SIG-M5 treated with dmso at 0.1 percent for 504 hours (cell line): ENCODE measurements at regions not wholly inside any gene's neighbourhood (a gene's known extent, or its start where the extent isn't known, plus 50 kb on each side); places are given as distances from the start of the nearest gene placed in this dataset.

ENCODE experiments used
- DNase-seq: peaks from one replicate; lab custom pipeline; 2025; ENCODE audit not compliant: unreplicated experiment; lab: John Stamatoyannopoulos, UW

DNA sequence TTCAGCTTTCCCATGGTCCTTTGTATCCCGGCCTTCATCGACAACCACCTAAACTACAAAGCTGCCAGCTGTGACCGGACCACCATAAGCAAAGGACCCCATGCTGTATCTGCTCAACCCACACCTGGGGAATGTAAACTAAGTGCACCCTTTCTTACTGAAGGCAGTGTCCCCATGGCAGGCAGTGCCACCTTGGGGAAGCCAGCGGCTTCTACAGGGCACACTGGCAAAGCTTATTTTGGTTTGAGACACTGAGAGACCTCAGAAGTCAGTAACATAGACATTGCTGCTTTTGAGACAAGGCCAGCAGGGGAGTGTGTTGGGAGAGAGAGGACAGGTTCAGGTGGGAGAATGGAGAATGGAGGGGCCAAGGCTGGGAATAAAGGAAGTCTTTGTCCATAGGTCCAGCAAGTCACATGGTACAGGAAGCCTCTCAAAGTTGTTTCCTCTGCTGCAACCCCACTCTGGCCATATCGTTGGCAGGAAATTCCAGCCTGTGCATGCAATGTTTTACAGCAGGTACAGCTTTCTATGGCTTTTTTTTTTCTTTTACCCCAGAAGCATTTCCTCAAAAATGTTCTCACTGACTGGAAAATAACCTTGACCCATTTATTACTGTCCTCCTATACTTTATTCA, 85.9 kb upstream of the NPVF start:
- DNase-seq, result no peak

DNA sequence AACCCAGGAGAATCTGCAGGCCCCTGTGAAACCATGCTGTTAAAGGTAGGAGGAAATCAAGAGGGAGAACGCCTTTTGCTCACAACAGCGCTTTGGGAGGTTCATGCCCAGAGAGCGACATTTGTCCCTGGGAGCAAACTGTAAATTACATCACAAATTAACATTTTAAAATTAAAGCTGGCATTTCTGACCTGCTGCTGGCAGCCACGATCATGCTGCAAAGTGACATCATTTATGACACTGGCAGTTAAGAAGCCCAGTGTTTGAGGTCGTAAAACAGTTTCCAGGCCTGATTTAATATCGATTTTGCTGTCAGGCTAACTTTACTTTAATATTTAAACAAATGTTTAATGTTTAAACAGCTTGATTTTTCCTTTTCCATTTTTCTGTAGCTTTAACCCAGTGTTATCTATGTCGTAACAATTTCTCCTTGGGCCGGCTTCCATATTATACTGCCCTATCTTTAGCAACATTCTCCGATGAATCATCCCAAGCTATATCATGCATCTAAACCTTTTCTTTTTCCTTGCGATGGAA, 86.5 kb upstream of the NPVF start:
- DNase-seq, result no peak

DNA sequence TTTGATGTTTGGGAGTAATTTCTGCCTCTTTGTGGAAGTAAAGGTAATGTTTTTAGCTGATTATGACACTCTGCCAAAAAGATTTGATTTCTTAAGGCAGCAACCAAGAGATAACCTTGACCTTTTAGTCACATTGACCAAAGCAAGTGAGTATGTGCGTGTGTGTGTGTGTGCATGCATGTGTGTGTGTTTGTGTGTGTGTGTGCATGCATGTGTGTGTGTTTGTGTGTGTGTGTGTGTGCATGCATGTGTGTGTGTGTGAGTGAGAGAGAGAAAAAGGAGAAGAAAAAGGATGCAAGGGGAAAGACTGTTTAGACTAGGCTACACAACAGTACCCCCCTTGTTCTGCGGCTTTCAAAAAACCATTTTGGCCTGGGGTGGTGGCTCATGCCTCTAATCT, 88.1 kb upstream of the NPVF start:
- DNase-seq, result no peak

DNA sequence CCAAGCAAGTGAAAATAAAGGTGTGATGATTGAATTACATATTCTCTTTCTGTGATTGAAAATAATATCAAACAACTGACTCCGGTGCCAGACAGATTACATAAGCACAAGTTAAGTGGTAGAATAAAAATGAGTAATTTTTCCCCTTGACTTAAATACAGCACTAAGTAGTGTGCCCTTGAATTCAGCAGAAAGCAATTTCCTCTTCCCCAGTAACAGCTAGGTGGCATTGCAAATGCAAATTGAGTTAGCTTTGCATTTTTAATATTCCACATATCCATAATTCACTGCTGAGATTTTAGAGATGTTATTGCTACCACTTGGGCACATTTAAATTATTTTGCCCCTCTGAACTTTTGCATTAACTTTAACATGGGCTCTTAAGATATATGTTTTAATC, 89.8 kb upstream of the NPVF start:
- DNase-seq, result no peak

DNA sequence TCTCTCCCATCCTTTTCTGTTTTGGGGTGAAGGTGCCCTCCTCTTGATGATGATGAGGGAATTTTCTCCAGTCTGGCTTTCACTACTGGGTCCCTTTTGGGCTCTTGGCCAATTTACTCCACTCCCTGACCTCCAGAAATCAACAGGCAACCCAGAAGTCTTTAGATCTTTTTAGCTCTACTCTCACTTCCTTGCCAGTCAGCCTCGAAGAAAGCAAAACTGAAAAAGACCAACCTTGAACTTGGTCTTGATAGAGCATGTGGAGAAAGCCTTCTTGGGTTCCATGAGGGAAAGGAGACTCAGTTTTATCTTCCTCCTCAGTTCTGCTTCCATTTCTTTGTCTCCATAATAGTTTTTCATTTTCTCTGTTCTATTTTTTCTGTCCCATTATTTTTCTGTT, 91.4 kb upstream of the NPVF start:
- DNase-seq, result no peak

DNA sequence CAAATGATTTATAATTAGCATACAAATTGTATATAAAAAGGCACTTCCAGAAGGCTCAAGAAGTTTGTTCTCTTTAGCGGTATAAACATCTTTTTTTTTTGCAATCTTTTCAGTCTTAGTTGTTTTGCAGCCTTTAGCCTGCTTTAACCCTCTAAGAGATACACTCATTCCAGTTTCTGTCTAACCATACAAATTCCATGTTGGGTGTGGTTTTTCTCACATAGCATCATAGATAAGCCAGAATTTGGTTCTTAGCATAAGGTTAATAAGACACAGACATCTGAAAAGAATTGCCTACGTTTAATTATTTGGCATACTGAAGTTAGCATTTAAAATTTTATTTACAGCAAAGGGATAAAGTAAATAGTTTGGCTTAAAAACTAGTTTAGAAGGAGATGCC, 92.5 kb upstream of the NPVF start:
- no peak for DNase-seq

DNA sequence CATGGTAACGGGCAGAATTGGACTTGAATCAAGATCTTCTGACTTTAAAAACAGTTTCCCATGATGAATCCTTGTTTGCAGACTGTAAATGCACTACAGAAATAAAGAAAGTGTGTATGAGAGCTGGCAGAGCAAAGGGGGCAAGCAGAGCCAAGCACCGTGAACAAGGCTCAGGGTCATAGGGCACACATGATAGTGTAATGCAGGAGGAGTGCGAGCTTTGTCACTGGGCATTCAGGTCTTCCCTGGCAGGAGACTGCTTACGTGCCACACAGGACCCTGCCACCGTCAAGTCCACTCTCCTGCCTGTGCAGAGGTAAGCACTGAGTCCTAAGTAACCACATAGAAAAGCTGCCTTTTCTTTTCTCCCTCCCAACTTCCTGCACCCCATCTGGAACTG, 93.1 kb upstream of the NPVF start:
- no peak for DNase-seq

DNA sequence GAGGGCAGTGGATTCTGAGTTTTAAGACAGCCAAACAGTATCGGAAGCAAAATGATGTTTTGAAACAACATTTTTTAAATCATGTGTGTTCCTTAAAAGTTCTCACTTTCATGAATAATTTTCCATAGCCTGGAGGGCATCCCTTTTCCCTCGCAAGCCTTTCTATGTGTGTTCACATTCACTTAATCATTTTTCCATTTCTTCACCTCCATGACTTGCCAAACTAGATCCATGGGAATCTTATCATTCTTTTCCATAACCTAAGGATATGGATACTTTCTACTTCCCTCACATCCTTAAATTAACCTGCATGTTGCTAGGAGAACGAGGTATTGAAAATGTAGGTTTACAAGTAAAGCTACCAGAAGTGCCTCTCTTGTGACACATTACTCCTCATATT, 94.2 kb upstream of the NPVF start:
- DNase-seq, result no peak

DNA sequence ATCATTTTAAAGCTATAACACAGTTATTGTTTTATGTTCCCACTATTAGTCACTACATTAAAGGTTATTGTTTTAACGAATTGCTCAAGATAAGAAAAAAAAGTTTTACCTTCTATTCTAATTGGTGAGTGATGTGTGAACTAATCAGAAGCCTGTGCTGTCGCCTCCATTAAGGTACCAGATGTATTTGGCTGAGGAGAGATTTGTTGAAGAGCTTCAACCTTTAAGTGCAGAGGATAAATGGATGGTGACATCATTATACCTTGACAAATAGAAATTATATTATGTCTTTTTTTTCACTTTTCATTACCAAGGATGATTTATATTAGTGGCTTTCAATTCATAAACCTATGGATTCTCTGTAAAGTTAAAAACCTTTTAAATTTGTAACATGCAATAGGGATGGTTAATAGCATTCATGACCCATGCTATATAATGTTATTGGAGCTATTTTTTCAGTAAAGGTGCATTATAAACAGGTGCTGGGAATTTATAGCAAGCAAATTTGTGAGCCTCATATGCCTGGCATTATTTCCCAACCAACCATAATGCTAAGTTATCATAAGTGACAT, 97.0 kb upstream of the NPVF start:
- DNase-seq, result no peak

DNA sequence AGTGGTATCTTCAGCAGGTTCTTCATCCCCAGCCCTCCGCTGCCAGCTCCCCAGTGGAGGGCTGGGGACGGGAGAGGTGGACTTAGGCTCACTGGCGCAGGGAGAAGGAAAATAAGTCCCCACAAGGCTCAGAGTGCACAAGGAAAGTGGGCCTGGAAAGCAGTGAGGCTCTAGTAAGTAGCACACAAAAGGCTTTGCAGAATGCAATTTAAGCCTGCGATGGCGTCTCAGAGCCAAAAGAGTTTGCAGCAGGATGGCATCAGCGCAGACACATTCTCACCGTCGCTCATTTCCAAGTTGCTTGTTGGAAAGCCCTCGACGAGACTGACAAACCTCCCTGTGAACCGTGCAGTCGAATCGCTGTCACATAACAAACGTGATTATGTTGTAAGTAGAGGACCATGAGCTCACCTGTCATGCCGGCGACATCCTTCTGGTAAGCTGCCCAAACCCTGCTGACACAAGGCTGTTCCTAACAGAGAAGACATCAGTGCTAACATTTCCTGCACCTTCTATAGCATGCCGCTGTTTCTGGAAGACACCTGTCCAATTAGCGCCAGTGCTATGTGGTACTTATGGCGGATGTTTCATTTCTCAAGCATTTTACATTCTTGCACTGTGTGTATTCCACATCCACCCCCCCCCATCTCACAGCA, 98.3 kb upstream of the NPVF start:
- DNase-seq, result no peak

DNA sequence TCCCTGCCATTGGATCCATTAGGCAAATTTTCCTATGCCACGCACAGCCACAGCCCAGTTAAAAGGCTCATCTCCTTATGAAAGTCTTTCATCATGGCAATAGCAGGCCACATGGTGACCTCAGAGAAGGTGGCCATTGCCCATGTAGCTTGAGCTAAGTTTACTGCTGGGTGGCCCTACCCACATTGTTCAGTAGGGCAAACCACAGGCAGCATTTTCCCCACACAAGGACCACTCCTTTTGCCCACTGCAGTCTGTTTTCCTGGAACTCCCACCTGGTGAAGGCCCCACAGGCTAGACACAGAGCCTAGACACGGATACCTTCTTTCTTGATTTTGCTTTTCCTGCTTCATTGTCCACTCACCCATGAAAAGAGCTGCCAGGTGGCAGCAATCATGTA, 101.5 kb upstream of the NPVF start:
- no peak for DNase-seq

DNA sequence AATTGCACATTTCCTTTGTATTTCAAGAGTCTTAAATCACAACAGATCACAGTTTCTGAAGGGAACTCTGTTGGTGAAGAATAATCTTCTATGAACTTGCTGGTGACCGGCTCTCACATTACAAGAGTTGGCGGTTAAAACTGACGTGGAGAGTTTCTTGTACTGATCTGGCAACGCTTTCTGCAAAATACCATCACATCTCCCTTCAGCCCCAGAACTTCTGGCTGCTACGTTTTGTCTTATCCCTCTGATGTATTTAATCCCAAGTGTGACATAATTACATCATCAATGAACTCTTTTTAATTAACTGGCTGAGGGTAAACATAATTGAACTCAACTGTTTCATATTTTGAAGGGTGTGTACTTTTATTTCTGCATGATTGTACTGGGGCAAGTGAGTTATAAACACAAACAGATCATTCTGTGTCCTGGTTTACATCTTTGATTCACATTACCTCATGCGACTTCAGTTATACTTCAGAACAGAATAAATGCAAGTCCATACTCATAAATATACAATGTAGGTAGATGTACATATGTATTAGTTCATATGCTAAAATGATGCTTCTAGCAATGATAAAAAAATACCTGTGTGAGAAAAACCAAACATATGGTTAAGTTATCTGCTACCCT, 105.1 kb upstream of the NPVF start:
- no peak for DNase-seq

DNA sequence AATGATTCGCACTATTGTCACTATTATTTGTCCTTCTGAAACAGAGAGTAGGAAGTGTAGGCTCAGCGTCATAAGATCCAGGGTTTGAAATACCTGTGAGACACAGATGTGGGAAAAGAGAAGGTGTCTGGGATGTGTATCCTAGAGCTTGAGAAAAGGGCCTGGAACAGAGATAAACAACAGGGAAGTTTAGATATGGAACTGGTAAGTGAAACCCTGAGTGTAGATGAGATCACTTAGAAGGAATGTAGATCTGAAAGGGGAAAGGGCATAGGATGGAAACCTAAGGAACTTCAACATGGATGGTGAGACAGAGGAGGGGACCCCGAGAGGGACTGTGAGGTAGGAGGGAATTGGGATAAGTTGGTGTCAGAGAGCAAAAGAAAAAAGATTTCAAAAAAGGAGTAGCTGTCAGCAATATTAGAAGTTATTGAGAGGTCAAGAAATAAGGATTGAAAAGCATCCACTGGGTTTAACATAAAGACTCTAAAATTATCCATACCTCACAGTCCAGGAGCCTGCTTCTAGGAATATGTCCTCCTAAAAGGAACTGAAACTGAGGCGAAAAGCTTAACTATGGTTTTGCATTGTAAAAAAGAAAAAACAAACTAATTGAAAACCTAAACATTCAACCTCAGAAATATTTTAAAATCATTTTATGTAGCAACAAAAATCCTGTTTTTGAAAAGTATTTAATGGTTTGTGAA, 119.2 kb upstream of the NPVF start:
- DNase-seq, result no peak

DNA sequence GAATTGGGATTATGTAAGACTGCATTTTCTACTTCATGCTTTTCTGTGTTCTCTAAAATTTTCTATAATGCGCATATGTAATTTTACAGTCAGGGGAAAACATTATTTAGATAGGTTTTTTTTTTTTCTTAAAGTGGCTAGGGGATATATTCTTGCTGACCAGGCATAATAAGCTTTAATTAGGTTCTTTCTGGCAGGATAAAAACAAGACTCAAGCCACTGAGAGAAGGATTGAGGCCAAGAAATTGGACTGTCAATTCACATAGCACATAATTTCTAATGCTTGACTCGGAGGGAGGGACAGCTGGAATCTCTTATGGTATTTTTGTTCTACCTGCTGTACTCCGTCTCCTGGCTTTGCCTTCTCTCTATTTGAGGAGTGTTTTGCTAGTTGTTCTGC, 119.8 kb upstream of the NPVF start:
- no peak for DNase-seq

DNA sequence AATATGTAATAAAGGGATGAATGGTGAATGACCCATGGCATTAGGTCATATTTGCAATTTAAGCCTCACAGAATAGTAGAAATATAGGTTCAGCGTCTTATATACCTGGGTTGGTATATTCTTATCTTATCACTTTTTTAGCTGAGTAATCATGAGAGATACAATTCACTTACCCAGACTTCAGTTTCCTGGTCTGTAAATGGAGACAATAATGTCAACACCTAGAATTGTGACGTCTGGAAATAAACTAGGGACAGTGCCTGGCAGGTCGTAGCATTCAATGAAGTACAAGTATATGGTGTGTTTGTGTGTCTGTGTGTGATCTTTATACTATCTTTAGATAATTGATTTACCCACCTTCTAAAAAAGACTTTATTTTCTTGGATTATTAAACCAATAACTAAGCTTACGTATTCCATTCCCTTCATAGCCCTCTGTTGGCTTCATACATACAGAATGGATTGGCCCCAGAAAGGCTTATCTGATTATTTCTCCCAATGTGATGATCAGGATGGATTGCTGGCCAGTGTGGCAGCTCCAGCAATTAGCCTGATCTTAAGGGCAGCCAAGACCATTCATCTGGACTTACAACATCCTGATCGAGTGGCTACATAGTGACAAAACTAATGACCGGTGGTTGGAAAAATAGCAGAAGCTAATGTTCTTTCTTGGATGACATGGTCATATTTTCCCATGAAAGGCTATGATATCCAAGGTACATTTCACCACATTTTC, 121.2 kb upstream of the NPVF start:
- no peak for DNase-seq

DNA sequence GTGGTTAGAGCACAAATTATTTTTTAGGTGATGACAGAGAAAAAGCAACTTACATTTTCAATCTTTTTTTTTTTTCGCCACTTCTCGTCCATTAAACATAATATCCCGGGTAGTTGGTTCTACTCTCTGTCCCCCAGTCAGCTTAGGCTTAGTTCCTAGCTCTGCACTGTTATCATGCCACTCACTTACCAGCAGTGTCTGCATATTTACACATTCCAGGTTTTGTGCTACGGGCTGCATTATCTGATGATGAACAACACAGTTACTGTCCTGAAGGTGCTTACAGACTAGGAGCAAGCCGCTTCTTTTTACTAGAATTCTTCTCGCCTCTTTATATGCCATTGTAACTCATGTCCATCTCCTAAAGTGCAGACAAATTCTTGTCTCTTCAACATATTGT, 121.8 kb upstream of the NPVF start:
- DNase-seq, result no peak

DNA sequence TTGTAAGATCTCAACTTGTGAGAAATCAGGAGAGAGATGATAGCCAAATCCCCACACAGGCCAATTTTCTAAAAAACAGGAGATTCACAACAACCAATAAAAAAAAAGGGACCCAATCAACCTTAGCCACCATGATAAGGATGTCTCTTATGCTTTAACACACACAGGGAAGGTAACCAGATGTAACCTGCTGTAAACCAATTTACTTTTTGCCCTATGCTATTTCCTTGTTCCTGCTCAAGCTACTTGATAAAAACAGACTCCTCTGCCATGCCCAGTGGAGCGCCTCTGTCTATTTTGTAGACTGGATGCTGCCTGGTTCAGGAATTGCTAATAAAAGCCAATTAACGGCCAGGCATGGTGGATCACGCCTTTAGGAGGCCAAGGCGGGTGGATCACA, 123.5 kb upstream of the NPVF start:
- no peak for DNase-seq

DNA sequence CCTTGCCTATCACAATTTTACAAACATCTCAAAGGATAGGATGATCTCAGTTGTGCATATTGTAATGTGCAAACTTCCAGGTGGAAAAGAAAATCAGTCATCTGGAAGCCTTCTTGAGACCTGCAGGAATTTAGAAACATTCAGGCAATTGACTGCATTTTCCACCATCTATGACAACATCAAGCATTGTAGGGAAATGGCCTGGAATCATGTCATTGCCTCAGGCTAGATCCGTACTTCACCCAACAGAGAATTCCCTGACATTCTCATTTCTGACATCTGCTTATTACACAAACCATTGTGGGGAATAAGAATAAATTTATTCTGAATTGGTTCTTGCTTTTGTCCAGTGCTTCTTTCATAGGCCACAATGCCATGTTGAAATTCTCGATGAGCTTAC, 124.9 kb upstream of the NPVF start:
- no peak for DNase-seq

DNA sequence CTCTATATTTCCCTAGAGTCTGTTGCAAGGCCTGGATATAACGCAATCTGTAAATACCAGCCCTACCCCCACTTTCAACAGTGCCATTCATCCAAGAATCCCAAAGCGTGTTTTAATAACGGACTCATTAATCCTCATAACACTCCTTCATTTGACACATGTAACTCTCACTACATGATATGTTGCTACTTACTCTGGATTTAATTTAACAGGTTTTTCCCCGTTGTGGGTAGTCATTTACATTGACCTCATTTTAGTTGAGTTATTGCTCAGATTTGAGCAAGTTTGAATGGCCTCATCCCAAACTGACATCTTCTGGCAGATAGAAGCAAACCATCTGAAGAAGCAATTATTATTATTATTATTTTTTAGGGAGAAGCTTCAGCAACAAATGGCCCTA, 125.4 kb upstream of the NPVF start:
- no peak for DNase-seq

DNA sequence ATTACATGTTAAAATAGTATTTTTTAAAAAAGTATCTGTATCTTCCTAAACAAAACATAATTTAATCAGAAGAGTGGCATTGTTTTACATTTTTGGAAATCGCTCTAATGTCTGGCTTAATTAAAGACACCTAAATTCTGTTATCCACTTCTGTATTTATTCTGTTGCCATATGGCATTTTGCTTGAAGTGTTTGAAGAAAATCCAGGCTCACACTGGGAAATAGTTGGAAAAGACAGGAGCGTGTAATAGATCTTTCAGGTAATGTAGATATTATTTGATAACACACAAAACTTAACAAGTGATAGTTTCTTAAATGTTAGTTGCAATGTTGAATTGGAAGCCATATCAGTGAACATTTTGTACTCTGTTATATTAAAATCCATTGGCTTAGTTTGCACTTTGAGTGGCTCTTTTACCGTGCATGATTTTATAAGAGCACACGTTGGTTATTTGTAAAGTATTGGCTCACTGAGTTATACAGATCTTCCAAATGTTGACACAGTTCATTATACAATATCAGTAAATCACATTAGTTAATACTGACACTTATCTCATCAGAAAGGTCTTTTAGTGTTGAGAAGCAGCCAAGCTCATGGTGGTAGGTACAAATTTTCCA, 128.4 kb upstream of the NPVF start:
- no peak for DNase-seq
